ENCODE measurements at regions not wholly inside any gene's neighbourhood (a gene's known extent, or its start where the extent isn't known, plus 50 kb on each side); places are given as distances from the start of the nearest gene placed in this dataset.

DNA sequence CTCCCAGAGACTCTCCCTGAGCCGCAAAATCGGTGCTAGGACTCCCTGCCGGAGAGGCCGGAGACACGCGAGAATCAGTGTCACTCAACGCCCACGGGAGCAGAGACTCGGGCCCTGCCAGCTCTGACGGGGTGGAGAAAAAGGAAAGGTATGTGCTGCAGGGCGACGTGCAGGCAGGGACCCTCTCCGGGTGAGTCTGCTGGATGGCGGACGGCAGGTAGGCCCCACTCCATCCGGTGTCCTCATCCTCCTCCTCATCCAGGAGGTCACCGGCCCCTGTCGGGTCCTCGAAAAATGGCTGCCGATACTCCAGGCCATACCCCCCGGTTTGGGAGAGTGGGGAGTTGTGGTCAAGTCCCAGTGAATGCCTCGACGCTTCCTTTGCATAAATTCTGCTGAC lies 110.7 kb downstream of the PMAIP1 start:
- no peak for DNase-seq
- Histone ChIP-seq H3K36me3 (ENCODE audit: insufficient read depth, low read length) (no peaks in the 10 kb centered on the region), H3K4me3 (ENCODE audit: low read length) (no peak overlapping the region), H3K4me1 (ENCODE audit: low read length) (no peaks in the 10 kb centered on the region), H3K79me2 (ENCODE audit: low read length) (no peaks in the 10 kb centered on the region), H3K27me3 (ENCODE audit: low read length) (no peaks in the 10 kb centered on the region), H4K20me1 (ENCODE audit: insufficient read depth, low read depth, low read length) (no peaks in the 10 kb centered on the region), H3K27ac (ENCODE audit: low read length) (no peak overlapping the region), H3K9me3 (ENCODE audit: low read length) (no peaks in the 10 kb centered on the region), H3K9me2 (replicated peaks; ENCODE audit: insufficient read depth, low read length) (no peaks in the 10 kb centered on the region), H2AFZ (ENCODE audit: low read length) (no peak overlapping the region), H3K4me2 (ENCODE audit: low read depth, low read length, poor library complexity, severe bottlenecking) (no peak overlapping the region), H3K9ac (ENCODE audit: low read length) (no peak overlapping the region)

DNA sequence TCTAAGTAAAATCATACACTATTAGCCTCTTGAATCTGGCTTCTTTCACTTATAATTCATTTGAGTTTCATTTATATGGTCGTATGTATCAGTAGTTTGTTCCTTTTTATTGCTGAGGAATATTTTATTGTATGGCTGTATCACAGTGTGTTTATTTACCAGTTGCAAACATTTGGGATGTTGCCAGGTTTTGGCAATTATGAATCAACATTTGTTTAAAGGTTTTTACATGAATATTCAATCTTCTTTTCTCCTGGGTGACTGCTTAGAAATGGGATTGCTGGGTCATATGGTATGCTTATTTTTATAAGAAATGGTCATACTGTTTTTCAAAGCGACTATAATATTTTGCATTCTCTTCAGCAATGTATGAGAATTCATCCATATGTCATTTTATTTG lies 107.9 kb downstream of the PMAIP1 start:
- H3K4me2 ChIP-seq (ENCODE audit: low read depth, low read length, poor library complexity, severe bottlenecking), result no peak overlapping the region
- no peak overlapping the region for H3K27ac ChIP-seq (ENCODE audit: low read length)
- H2AFZ ChIP-seq (ENCODE audit: low read length), result no peak overlapping the region
- H3K4me3 ChIP-seq (ENCODE audit: low read length), result no peak overlapping the region
- no peaks in the 10 kb centered on the region for H3K79me2 ChIP-seq (ENCODE audit: low read length)
- no peaks in the 10 kb centered on the region for H3K4me1 ChIP-seq (ENCODE audit: low read length)
- no peaks in the 10 kb centered on the region for H3K36me3 ChIP-seq (ENCODE audit: insufficient read depth, low read length)
- H3K9me2 ChIP-seq (replicated peaks; ENCODE audit: insufficient read depth, low read length), result no peaks in the 10 kb centered on the region
- no peaks in the 10 kb centered on the region for H3K9me3 ChIP-seq (ENCODE audit: low read length)
- H4K20me1 ChIP-seq (ENCODE audit: insufficient read depth, low read depth, low read length), result no peaks in the 10 kb centered on the region
- no peak overlapping the region for H3K9ac ChIP-seq (ENCODE audit: low read length)
- no peak for DNase-seq
- no peaks in the 10 kb centered on the region for H3K27me3 ChIP-seq (ENCODE audit: low read length)

DNA sequence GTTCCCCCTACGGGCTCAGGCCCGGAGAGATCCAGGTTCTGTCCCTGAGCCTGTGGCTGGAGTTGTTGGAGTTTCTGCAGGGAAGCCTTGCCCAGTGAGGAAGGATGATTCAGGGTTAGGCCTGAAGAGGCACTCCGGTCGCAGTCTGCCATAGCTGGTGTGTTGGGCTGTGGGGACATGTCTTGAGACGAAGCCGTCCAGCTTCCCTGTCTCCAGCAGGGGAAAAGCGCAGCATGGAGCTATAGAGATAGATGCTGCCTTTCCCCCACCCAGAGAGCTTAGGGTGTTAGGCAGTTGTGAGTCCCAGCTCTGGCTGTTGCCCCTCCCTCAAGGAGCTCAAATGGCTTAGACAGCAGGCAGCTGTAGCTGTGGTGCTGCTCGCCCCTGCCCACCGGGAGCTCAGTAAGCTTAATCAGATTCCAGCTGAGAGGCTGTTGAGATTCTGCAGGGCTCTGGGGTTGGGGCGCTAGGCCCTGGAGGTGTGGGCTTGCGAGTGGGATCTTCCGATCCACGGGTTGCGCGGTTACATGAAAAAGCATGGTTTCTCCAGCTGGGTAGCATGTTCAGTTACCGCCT lies 103.9 kb downstream of the PMAIP1 start:
- no peaks in the 10 kb centered on the region for H3K4me1 ChIP-seq (ENCODE audit: low read length)
- no peaks in the 10 kb centered on the region for H3K9me3 ChIP-seq (ENCODE audit: low read length)
- H3K9ac ChIP-seq (ENCODE audit: low read length), result no peak overlapping the region
- H3K36me3 ChIP-seq (ENCODE audit: insufficient read depth, low read length), result no peaks in the 10 kb centered on the region
- H3K27me3 ChIP-seq (ENCODE audit: low read length), result no peaks in the 10 kb centered on the region
- no peak overlapping the region for H3K4me3 ChIP-seq (ENCODE audit: low read length)
- no peaks in the 10 kb centered on the region for H3K9me2 ChIP-seq (replicated peaks; ENCODE audit: insufficient read depth, low read length)
- no peaks in the 10 kb centered on the region for H4K20me1 ChIP-seq (ENCODE audit: insufficient read depth, low read depth, low read length)
- H3K79me2 ChIP-seq (ENCODE audit: low read length), result no peaks in the 10 kb centered on the region
- no peak for DNase-seq
- H2AFZ ChIP-seq (ENCODE audit: low read length), result no peak overlapping the region
- no peak overlapping the region for H3K4me2 ChIP-seq (ENCODE audit: low read depth, low read length, poor library complexity, severe bottlenecking)
- H3K27ac ChIP-seq (ENCODE audit: low read length), result no peak overlapping the region

DNA sequence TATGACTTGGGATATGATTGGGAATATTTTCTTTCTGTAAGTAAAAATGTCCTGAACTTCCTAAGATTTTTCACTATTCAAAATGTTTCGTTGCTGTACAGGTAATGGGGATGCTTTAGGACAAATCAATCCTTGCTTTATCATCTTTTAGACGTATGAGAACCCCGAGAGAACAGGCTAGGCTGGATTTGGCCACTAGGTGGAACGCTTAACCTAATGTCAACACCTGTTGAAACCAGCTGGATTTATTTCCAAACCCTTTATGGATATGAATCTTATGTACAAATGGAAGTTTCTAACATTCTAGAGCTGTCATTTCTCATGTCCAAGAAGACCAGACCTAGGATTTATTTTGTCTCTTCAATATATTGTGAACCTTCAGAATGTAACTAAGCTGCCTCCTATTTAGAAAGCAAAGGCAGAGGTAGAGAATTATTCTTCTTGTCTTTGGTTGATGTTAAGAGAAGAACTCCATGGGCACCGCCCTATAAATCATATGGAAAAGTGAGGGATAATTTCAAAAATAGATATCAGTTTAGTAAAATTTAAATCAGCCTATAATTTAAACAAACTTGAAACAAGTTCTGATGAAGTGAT lies 96.7 kb downstream of the PMAIP1 start:
- Histone ChIP-seq H3K27me3 (ENCODE audit: low read length) (no peaks in the 10 kb centered on the region), H3K4me3 (ENCODE audit: low read length) (no peak overlapping the region), H3K27ac (ENCODE audit: low read length) (no peak overlapping the region), H3K9ac (ENCODE audit: low read length) (no peak overlapping the region), H3K4me2 (ENCODE audit: low read depth, low read length, poor library complexity, severe bottlenecking) (no peak overlapping the region), H4K20me1 (ENCODE audit: insufficient read depth, low read depth, low read length) (no peaks in the 10 kb centered on the region), H3K9me3 (ENCODE audit: low read length) (no peaks in the 10 kb centered on the region), H3K4me1 (ENCODE audit: low read length) (no peaks in the 10 kb centered on the region), H3K79me2 (ENCODE audit: low read length) (no peaks in the 10 kb centered on the region), H3K36me3 (ENCODE audit: insufficient read depth, low read length) (no peaks in the 10 kb centered on the region), H2AFZ (ENCODE audit: low read length) (no peak overlapping the region), H3K9me2 (replicated peaks; ENCODE audit: insufficient read depth, low read length) (no peaks in the 10 kb centered on the region)
- DNase-seq, result peak; percentile 66

DNA sequence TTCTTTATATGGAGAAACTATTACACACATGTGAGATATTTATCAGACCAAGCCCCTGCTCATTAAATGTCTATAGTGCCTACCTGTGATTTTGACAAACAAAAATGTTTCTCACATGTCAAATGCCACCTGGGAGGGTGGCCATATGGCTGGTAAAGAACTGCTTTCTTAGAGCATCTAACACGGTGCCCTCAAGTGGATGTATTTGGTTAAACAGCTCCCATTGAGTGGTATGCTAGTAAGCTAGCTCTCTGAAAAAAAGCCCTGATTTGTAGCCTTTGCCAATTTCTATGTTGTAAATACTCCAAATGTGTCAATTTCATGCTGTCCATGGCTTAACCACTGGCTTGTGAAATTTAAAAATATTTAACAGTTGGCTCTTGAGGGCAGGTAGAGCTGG lies 94.6 kb downstream of the PMAIP1 start:
- H3K27ac ChIP-seq (ENCODE audit: low read length), result no peak overlapping the region

DNA sequence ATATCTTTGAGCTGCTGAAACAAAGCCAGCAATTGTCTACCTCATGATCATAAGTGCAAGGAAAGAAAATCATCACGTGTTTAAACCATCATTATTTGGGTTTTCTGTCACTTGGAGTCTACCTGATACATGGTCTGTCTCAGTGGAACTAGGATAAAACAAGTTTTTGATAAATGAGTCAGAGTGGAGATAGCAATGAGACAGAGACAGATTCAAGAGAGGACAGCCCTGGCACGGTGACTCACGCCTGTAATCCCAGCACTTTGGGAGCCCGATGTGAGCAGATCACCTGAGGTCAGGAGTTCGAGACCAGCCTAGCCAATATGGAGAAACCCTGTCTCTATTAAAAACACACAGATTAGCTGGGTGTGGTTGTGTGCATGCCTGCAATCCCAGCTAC lies 93.8 kb downstream of the PMAIP1 start:
- Histone ChIP-seq H3K27me3 (ENCODE audit: low read length) (no peaks in the 10 kb centered on the region), H3K4me2 (ENCODE audit: low read depth, low read length, poor library complexity, severe bottlenecking) (no peak overlapping the region), H3K36me3 (ENCODE audit: insufficient read depth, low read length) (no peaks in the 10 kb centered on the region), H3K79me2 (ENCODE audit: low read length) (no peaks in the 10 kb centered on the region), H3K9me2 (replicated peaks; ENCODE audit: insufficient read depth, low read length) (no peaks in the 10 kb centered on the region), H3K4me1 (ENCODE audit: low read length) (no peaks in the 10 kb centered on the region), H4K20me1 (ENCODE audit: insufficient read depth, low read depth, low read length) (no peaks in the 10 kb centered on the region), H3K27ac (ENCODE audit: low read length) (no peak overlapping the region), H3K9me3 (ENCODE audit: low read length) (no peaks in the 10 kb centered on the region), H3K9ac (ENCODE audit: low read length) (no peak overlapping the region), H3K4me3 (ENCODE audit: low read length) (no peak overlapping the region), H2AFZ (ENCODE audit: low read length) (no peak overlapping the region)
- no peak for DNase-seq

More for the DNA sequence above, 94.6 kb downstream of the PMAIP1 start:
- no peak overlapping the region for H3K4me2 ChIP-seq (ENCODE audit: low read depth, low read length, poor library complexity, severe bottlenecking)
- H3K4me1 ChIP-seq (ENCODE audit: low read length), result no peaks in the 10 kb centered on the region
- H2AFZ ChIP-seq (ENCODE audit: low read length), result no peak overlapping the region
- H3K36me3 ChIP-seq (ENCODE audit: insufficient read depth, low read length), result no peaks in the 10 kb centered on the region
- H3K4me3 ChIP-seq (ENCODE audit: low read length), result no peak overlapping the region
- H3K9me2 ChIP-seq (replicated peaks; ENCODE audit: insufficient read depth, low read length), result no peaks in the 10 kb centered on the region
- DNase-seq, result peak; percentile 66
- no peaks in the 10 kb centered on the region for H4K20me1 ChIP-seq (ENCODE audit: insufficient read depth, low read depth, low read length)
- H3K9ac ChIP-seq (ENCODE audit: low read length), result no peak overlapping the region
- no peaks in the 10 kb centered on the region for H3K79me2 ChIP-seq (ENCODE audit: low read length)
- no peaks in the 10 kb centered on the region for H3K27me3 ChIP-seq (ENCODE audit: low read length)
- H3K9me3 ChIP-seq (ENCODE audit: low read length), result no peaks in the 10 kb centered on the region

DNA sequence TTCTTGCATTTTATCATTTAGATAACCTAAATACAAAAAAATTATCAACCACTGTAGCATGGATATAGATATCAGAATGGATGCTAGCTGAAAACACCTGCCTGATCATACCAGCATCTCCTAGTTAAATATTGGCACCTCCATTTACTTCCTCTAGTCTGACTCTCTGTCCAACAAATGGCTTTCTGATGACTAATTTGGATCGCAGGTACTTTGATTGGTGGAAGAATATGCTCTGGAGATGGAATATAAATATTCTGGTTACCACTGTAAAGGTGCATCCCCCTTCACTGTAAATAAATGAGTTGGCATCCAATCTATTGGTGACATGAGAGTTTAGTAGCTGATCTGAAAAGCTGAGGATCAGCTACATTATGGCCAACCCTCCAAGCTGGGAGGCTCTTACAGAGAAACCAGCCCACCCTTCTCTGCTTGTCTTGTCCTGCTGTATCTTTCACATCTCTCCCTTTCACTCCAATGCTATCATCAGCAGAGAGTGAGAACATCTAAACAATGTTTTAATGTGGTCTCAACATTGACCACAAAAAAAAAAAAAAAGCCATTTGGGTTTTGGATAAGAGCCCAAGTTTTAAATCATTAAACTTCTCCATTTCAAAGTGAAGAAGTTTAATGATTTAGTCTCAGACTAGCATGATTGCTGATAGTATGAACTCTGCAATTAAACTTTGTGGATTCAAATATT lies 90.5 kb downstream of the PMAIP1 start:
- DNase-seq, result no peak
- Histone ChIP-seq H2AFZ (ENCODE audit: low read length) (no peak overlapping the region), H3K4me3 (ENCODE audit: low read length) (no peak overlapping the region), H3K9ac (ENCODE audit: low read length) (no peak overlapping the region), H3K79me2 (ENCODE audit: low read length) (no peaks in the 10 kb centered on the region), H3K4me1 (ENCODE audit: low read length) (no peaks in the 10 kb centered on the region), H3K9me2 (replicated peaks; ENCODE audit: insufficient read depth, low read length) (no peaks in the 10 kb centered on the region), H3K27me3 (ENCODE audit: low read length) (no peaks in the 10 kb centered on the region), H3K27ac (ENCODE audit: low read length) (no peak overlapping the region), H3K4me2 (ENCODE audit: low read depth, low read length, poor library complexity, severe bottlenecking) (no peak overlapping the region), H3K9me3 (ENCODE audit: low read length) (no peaks in the 10 kb centered on the region), H4K20me1 (ENCODE audit: insufficient read depth, low read depth, low read length) (no peaks in the 10 kb centered on the region), H3K36me3 (ENCODE audit: insufficient read depth, low read length) (no peaks in the 10 kb centered on the region)

DNA sequence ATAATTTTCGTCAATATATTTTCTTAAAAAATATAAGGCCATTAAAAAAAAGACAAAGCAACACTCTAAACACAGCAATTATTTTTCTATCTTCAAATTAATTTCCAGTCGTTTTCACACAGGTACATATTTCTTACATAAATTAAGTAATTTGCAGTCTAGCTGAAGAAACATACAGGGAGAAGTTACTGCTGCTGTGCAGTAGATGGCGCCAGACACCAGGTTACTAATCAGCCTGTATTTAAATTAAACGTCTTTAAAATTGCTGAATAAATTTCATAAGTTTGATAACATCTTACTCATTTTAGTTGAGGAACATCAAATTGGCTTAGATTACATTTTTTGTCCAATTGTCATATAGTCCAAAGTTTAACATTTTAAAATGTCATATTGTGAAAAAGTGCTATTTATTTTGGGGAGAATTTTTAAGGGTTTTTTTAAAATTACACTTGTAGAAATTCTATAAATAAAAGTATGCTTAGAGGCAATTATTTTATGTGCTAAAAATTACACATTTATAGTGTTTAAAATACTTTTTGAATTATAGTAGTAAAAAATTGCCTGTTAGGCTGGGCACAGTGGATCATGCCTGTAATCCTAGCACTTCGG lies 88.4 kb downstream of the PMAIP1 start:
- Histone ChIP-seq H4K20me1 (ENCODE audit: insufficient read depth, low read depth, low read length) (no peaks in the 10 kb centered on the region), H2AFZ (ENCODE audit: low read length) (no peak overlapping the region), H3K9ac (ENCODE audit: low read length) (no peak overlapping the region), H3K9me3 (ENCODE audit: low read length) (no peaks in the 10 kb centered on the region), H3K9me2 (replicated peaks; ENCODE audit: insufficient read depth, low read length) (no peaks in the 10 kb centered on the region), H3K27me3 (ENCODE audit: low read length) (no peaks in the 10 kb centered on the region), H3K79me2 (ENCODE audit: low read length) (no peaks in the 10 kb centered on the region), H3K4me2 (ENCODE audit: low read depth, low read length, poor library complexity, severe bottlenecking) (no peak overlapping the region), H3K4me1 (ENCODE audit: low read length) (no peaks in the 10 kb centered on the region), H3K36me3 (ENCODE audit: insufficient read depth, low read length) (no peaks in the 10 kb centered on the region), H3K27ac (ENCODE audit: low read length) (no peak overlapping the region), H3K4me3 (ENCODE audit: low read length) (no peak overlapping the region)
- DNase-seq, result peak; percentile 79
